ENCODE measurements at regions not wholly inside any gene's neighbourhood (a gene's known extent, or its start where the extent isn't known, plus 50 kb on each side); places are given as distances from the start of the nearest gene placed in this dataset.

DNA sequence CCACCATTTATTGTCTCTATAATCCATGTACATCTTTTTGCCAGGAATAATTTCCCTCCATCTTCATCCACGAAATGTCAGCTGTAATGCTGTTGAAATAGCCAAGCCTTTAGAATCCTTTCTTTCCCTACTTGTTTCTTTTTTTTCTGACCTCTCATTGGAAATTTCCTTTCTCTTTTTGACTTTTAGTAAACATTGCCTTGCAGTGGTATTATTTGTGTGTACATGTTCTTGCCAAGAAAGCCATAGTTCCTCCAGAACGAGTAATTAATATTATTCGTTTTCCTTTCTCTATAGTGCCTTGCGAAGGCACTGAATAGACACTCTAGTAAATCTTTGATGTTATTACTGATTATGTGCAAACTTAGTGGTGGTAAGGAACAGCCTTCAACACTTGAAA, 282.2 kb downstream of the GJA1 start:
- TF ChIP-seq TAF1 (IDR thresholded peaks at IDR 0.05; ENCODE audit: borderline replicate concordance, insufficient read depth, low read length) (no peak), SIN3A (IDR thresholded peaks at IDR 0.05; ENCODE audit: borderline replicate concordance, insufficient read depth, low read length) (no peak), FOXP2 (optimal IDR thresholded peaks at IDR 0.05; ENCODE audit: borderline replicate concordance, extremely low read depth, extremely low read length, insufficient read depth) (no peak), POLR2AphosphoS5 (IDR thresholded peaks at IDR 0.05; ENCODE audit: low read depth, low read length) (no peak)
- TF ChIP-seq, protein P1, sequence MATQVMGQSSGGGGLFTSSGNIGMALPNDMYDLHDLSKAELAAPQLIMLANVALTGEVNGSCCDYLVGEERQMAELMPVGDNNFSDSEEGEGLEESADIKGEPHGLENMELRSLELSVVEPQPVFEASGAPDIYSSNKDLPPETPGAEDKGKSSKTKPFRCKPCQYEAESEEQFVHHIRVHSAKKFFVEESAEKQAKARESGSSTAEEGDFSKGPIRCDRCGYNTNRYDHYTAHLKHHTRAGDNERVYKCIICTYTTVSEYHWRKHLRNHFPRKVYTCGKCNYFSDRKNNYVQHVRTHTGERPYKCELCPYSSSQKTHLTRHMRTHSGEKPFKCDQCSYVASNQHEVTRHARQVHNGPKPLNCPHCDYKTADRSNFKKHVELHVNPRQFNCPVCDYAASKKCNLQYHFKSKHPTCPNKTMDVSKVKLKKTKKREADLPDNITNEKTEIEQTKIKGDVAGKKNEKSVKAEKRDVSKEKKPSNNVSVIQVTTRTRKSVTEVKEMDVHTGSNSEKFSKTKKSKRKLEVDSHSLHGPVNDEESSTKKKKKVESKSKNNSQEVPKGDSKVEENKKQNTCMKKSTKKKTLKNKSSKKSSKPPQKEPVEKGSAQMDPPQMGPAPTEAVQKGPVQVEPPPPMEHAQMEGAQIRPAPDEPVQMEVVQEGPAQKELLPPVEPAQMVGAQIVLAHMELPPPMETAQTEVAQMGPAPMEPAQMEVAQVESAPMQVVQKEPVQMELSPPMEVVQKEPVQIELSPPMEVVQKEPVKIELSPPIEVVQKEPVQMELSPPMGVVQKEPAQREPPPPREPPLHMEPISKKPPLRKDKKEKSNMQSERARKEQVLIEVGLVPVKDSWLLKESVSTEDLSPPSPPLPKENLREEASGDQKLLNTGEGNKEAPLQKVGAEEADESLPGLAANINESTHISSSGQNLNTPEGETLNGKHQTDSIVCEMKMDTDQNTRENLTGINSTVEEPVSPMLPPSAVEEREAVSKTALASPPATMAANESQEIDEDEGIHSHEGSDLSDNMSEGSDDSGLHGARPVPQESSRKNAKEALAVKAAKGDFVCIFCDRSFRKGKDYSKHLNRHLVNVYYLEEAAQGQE (IDR thresholded peaks at IDR 0.05; ENCODE audit: insufficient read depth in 1 of 2, low read depth in 2 of 2, low read length in 2 of 2) = no peak

DNA sequence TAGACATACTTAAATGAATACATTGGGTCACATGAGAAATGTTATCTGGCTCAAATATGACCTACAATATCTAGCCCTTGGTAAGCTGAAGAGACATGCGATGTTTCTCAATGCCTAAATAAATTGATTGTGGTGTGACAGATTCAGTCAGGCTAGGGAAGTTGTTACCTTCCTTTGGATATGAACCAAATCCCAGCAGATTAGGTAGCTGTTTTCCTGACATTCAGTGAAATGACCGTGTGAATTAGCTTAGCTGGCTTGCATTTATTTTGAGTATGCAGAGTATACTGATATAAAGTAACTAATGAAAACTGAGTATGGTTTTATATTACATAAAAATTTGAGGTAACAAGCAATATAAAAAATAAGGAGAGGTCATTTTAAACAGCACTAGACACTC, 288.2 kb downstream of the GJA1 start:
- TF ChIP-seq SIN3A (IDR thresholded peaks at IDR 0.05; ENCODE audit: borderline replicate concordance, insufficient read depth, low read length) (no peak), TAF1 (IDR thresholded peaks at IDR 0.05; ENCODE audit: borderline replicate concordance, insufficient read depth, low read length) (no peak), POLR2AphosphoS5 (IDR thresholded peaks at IDR 0.05; ENCODE audit: low read depth, low read length) (no peak), FOXP2 (optimal IDR thresholded peaks at IDR 0.05; ENCODE audit: borderline replicate concordance, extremely low read depth, extremely low read length, insufficient read depth) (no peak)
- TF ChIP-seq, protein P1 (IDR thresholded peaks at IDR 0.05; ENCODE audit: insufficient read depth in 1 of 2, low read depth in 2 of 2, low read length in 2 of 2) = no peak

DNA sequence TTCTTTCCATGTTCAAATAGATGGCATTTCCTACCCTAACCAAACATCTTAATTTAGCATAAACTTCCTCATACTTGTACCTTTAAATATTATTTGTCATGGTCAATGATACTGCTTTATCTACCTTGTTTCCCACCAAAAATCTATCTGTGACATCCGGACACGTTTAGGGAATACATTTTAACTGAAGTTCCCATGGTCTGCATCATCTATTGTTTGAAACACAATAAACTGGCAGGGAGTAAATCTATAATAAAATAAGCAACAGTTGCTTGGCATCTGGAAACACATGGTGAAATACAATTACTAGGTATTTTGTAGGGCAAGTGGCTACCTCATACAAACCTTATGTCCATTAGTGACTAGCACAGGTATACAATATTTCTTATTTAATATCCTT, 289.1 kb downstream of the GJA1 start:
- no peak for TF ChIP-seq SIN3A (IDR thresholded peaks at IDR 0.05; ENCODE audit: borderline replicate concordance, insufficient read depth, low read length)
- no peak for TF ChIP-seq POLR2AphosphoS5 (IDR thresholded peaks at IDR 0.05; ENCODE audit: low read depth, low read length)
- TF ChIP-seq, protein P1 (IDR thresholded peaks at IDR 0.05; ENCODE audit: insufficient read depth in 1 of 2, low read depth in 2 of 2, low read length in 2 of 2) = no peak
- no peak for TF ChIP-seq FOXP2 (optimal IDR thresholded peaks at IDR 0.05; ENCODE audit: borderline replicate concordance, extremely low read depth, extremely low read length, insufficient read depth)
- no peak for TF ChIP-seq TAF1 (IDR thresholded peaks at IDR 0.05; ENCODE audit: borderline replicate concordance, insufficient read depth, low read length)

DNA sequence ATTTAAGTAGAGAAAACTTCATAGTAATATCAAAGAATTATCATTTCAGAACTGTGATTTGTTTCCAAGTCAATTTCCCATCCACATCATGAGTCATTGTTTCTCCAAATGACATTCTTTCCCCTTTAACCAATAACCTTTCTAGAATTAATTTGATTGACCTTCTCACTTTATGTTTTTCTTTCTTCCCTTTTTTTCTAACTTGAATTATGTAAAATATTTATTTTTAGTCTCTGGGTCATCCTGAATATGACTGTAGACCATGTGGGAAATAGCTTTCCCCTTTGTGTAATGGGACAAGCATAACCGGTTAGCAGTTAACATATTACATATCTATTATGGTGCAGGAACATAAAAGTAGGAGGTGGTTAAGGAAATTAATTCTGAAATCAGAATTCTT, 291.1 kb downstream of the GJA1 start:
- no peak for TF ChIP-seq TAF1 (IDR thresholded peaks at IDR 0.05; ENCODE audit: borderline replicate concordance, insufficient read depth, low read length)
- no peak for TF ChIP-seq SIN3A (IDR thresholded peaks at IDR 0.05; ENCODE audit: borderline replicate concordance, insufficient read depth, low read length)
- TF ChIP-seq, protein P1 (IDR thresholded peaks at IDR 0.05; ENCODE audit: insufficient read depth in 1 of 2, low read depth in 2 of 2, low read length in 2 of 2) = no peak
- no peak for TF ChIP-seq FOXP2 (optimal IDR thresholded peaks at IDR 0.05; ENCODE audit: borderline replicate concordance, extremely low read depth, extremely low read length, insufficient read depth)
- no peak for TF ChIP-seq POLR2AphosphoS5 (IDR thresholded peaks at IDR 0.05; ENCODE audit: low read depth, low read length)

DNA sequence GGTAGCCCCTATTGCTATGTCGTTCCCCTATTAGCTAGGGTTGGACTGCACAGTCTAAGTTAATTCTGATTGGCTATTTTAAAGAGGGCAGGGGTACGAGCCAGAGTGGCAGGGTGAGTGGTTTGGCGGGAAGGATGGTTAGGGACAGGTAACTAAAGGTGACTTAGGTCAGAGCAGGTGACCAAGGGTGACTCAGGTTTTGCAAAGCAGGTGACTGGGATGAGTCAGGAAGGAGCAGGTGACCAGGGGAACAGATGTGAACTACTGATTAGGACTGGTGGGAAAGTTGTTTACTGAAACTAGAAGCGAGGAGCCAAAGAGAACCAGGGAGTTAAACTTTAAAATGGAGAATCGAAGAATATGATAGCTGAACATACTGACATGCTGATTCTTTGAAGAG, 295.2 kb downstream of the GJA1 start:
- TF ChIP-seq TAF1 (IDR thresholded peaks at IDR 0.05; ENCODE audit: borderline replicate concordance, insufficient read depth, low read length) (no peak), SIN3A (IDR thresholded peaks at IDR 0.05; ENCODE audit: borderline replicate concordance, insufficient read depth, low read length) (no peak), FOXP2 (optimal IDR thresholded peaks at IDR 0.05; ENCODE audit: borderline replicate concordance, extremely low read depth, extremely low read length, insufficient read depth) (no peak)
- TF ChIP-seq, protein P1 (IDR thresholded peaks at IDR 0.05; ENCODE audit: insufficient read depth in 1 of 2, low read depth in 2 of 2, low read length in 2 of 2) = no peak

All from PFSK-1 (cell line).